K562 (cell line): ENCODE measurements at regions not wholly inside any gene's neighbourhood (a gene's known extent, or its start where the extent isn't known, plus 50 kb on each side); places are given as distances from the start of the nearest gene placed in this dataset.

Experiments
- AFF4 ChIP-seq: sonication (generic); formaldehyde crosslinking; IDR thresholded peaks from 2 replicates; pipeline ENCODE4 v1.8.0; 2023; ENCODE audit warnings: mild to moderate bottlenecking, missing genetic modification reagents
- ATF4 ChIP-seq: fragments of 450-650 bp; formaldehyde crosslinking; IDR thresholded peaks from 2 replicates; pipeline ENCODE4 v1.4.0; 2022; ENCODE audit warnings: mild to moderate bottlenecking, moderate library complexity
- CREB3 ChIP-seq: fragments of 450-650 bp; conservative IDR thresholded peaks from 2 replicates; pipeline ENCODE4 v1.6.1; 2016; ENCODE audit warnings: missing genetic modification characterization, low read depth, mild to moderate bottlenecking, missing compliant biosample characterization, moderate library complexity
- GATAD2B ChIP-seq: fragments of 450-650 bp; IDR thresholded peaks from 2 replicates; pipeline ENCODE4 v1.6.1; 2017; ENCODE audit warnings: mild to moderate bottlenecking, borderline replicate concordance
- GTF2E2 ChIP-seq: fragments of 200-800 bp; sonication (Bioruptor generic); IDR thresholded peaks from 2 replicates; pipeline ENCODE4 v1.6.1; 2016; ENCODE audit warnings: missing genetic modification characterization, missing compliant biosample characterization
- GTF3C2 ChIP-seq: IDR thresholded peaks from 3 replicates; pipeline ENCODE4 v1.6.1; 2011; ENCODE audit warnings: borderline replicate concordance, mild to moderate bottlenecking, moderate library complexity; ENCODE audit not compliant: insufficient read length; ENCODE audit errors: extremely low read depth
- MCM3 ChIP-seq: fragments of 450-650 bp; IDR thresholded peaks from 2 replicates; pipeline ENCODE4 v1.6.1; 2016
- MECOM ChIP-seq: fragments of 250-450 bp; sonication (Bioruptor Pico); IDR thresholded peaks from 2 replicates; pipeline ENCODE4 v1.8.0; 2022; ENCODE audit warnings: inconsistent platforms
- NCOA4 ChIP-seq: fragments of 450-650 bp; IDR thresholded peaks from 2 replicates; pipeline ENCODE4 v1.6.1; 2018; ENCODE audit warnings: mild to moderate bottlenecking; ENCODE audit not compliant: partially characterized antibody
- NFE2L1 ChIP-seq: fragments of 450-650 bp; IDR thresholded peaks from 2 replicates; pipeline ENCODE4 v1.6.1; 2016; ENCODE audit warnings: missing genetic modification characterization, low read depth, mild to moderate bottlenecking, missing compliant biosample characterization, moderate library complexity, borderline replicate concordance
- NR3C1 ChIP-seq: sonication (generic); formaldehyde crosslinking; IDR thresholded peaks from 2 replicates; pipeline ENCODE4 v1.8.1; 2022; ENCODE audit warnings: missing genetic modification reagents
- RFX1 ChIP-seq: fragments of 450-650 bp; IDR thresholded peaks from 2 replicates; pipeline ENCODE4 v1.6.1; 2016; ENCODE audit warnings: mild to moderate bottlenecking, moderate library complexity
- SMC3 ChIP-seq: conservative IDR thresholded peaks from 2 replicates; pipeline ENCODE4 v1.6.1; 2011; ENCODE audit warnings: low read depth, low read length, improper control_type of control experiment; ENCODE audit not compliant: insufficient read depth
- U2AF1 ChIP-seq: fragments of 200-400 bp; formaldehyde crosslinking; optimal IDR thresholded peaks from 2 replicates; pipeline ENCODE3; 2017; ENCODE audit warnings: mild to moderate bottlenecking, low read depth, low read length, moderate library complexity
- ZNF699 ChIP-seq: fragments of 250-450 bp; sonication (Bioruptor Pico); IDR thresholded peaks from 2 replicates; pipeline ENCODE4 v1.8.0; 2021; ENCODE audit warnings: mild to moderate bottlenecking, moderate library complexity; ENCODE audit not compliant: insufficient replicate concordance
- TF ChIP-seq, protein P1 (sequence below): fragments of 250-450 bp; sonication (Bioruptor Pico); IDR thresholded peaks from 2 replicates; pipeline ENCODE4 v1.8.0; 2022; ENCODE audit warnings: moderate library complexity, mild to moderate bottlenecking, inconsistent platforms

GRCh38 chr3:20890111-20890519 lies 704.1 kb upstream of the SGO1 start (continued):
- TF ChIP-seq ATF4 (CRISPR knock-in tag): no peak
- no peak for TF ChIP-seq GTF3C2
- TF ChIP-seq NR3C1: no peak
- TF ChIP-seq U2AF1: no peak
- no peak for TF ChIP-seq GTF2E2 (tag)
- TF ChIP-seq GATAD2B: no peak
- no peak for TF ChIP-seq RFX1
- TF ChIP-seq MCM3: no peak
- no peak for TF ChIP-seq SMC3
- no peak for TF ChIP-seq NFE2L1
- TF ChIP-seq, protein P1, sequence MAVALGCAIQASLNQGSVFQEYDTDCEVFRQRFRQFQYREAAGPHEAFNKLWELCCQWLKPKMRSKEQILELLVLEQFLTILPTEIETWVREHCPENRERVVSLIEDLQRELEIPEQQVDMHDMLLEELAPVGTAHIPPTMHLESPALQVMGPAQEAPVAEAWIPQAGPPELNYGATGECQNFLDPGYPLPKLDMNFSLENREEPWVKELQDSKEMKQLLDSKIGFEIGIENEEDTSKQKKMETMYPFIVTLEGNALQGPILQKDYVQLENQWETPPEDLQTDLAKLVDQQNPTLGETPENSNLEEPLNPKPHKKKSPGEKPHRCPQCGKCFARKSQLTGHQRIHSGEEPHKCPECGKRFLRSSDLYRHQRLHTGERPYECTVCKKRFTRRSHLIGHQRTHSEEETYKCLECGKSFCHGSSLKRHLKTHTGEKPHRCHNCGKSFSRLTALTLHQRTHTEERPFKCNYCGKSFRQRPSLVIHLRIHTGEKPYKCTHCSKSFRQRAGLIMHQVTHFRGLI: no peak
- TF ChIP-seq ZNF699: no peak
- no peak for TF ChIP-seq MECOM (CRISPR knock-in tag)
- no peak for TF ChIP-seq CREB3
- no peak for TF ChIP-seq AFF4 (CRISPR knock-in tag)
- no peak for TF ChIP-seq NCOA4
